Heart right ventricle (tissue), 16 donors: ENCODE measurements at regions not wholly inside any gene's neighbourhood (a gene's known extent, or its start where the extent isn't known, plus 50 kb on each side); places are given as distances from the start of the nearest gene placed in this dataset.
"Not testable (repeated sequence)": the region's sequence is repeated elsewhere in the genome, so short reads cannot be mapped to it uniquely, and the experiment has no call there.

Source experiments
- ATAC-seq, 8 donors: fragments of 200-7000 bp; cut with Tn5 transposase; one replicate each; pipeline ENCODE4 v1.9.1; 2020; ENCODE audit warnings: mild to moderate bottlenecking in 8 of 8, moderate library complexity in 8 of 8, moderate number of reproducible peaks in 1 of 8
- DNase-seq, 2 donors: peaks; one replicate each; pipeline ENCODE4 v3.0.0-alpha.2; 2020
- H3K27ac ChIP-seq, 10 donors: fragments of 200-600 bp; sonication (generic) in 2 of 10; one replicate each; pipeline versions ENCODE4 v1.5.0 to v1.8.0; 2020 to 2022; ENCODE audit warnings: mild to moderate bottlenecking in 3 of 10
- H3K27me3 ChIP-seq, 7 donors: fragments of 200-600 bp; one replicate each; pipeline ENCODE4 v1.8.0; 2021 to 2022; ENCODE audit warnings: mild to moderate bottlenecking in 2 of 7
- H3K36me3 ChIP-seq, 9 donors: fragments of 200-600 bp; sonication (generic) in 1 of 9; one replicate each; pipeline versions ENCODE4 v1.5.0 to v1.8.0; 2020 to 2022; ENCODE audit warnings: mild to moderate bottlenecking in 2 of 9
- H3K4me1 ChIP-seq, 9 donors: fragments of 200-600 bp; sonication (generic) in 1 of 9; one replicate each; pipeline versions ENCODE4 v1.5.0 to v1.8.0; 2020 to 2022; ENCODE audit warnings: mild to moderate bottlenecking in 4 of 9
- H3K4me3 ChIP-seq, 10 donors: fragments of 200-600 bp; sonication (generic) in 2 of 10; one replicate each; pipeline versions ENCODE4 v1.5.0 to v1.8.0; 2020 to 2022; ENCODE audit warnings: mild to moderate bottlenecking in 7 of 10, moderate library complexity in 2 of 10
- H3K9me3 ChIP-seq, 11 donors: fragments of 200-600 bp in 10 of 11; sonication (generic) in 2 of 11; one replicate each; pipeline versions ENCODE4 v1.5.0 to v1.8.0; 2013 to 2022; ENCODE audit warnings: mild to moderate bottlenecking in 2 of 11, control low read depth in 1 of 11, moderate library complexity in 1 of 11
- CTCF ChIP-seq, 9 donors: fragments of 200-600 bp; sonication (generic) in 2 of 9; IDR thresholded peaks; one replicate each; pipeline versions ENCODE4 v1.5.0 to v1.8.0; 2021 to 2022; ENCODE audit warnings: antibody characterized with exemption in 9 of 9, mild to moderate bottlenecking in 5 of 9, moderate library complexity in 1 of 9
- WGBS, 2 donors: extraction: QIAGEN DNeasy Blood & Tissue Kit; methylation state at CpG; one replicate each; pipeline ENCODE4 v1.1.7; 2013; ENCODE audit warnings: inconsistent platforms in 1 of 2; 5-methylcytosine and 5-hydroxymethylcytosine counted together
- intact Hi-C, 10 donors: fragments of 100-400 bp; cut with DNase I; formaldehyde crosslinking; loops; one replicate each; pipeline versions ENCODE4 v1.11.1 to v1.14.2; 2022
- donor health status: Arrhythmogenic right ventricular cardiomyopathy.
- donor health status: ischemic (EF 13 %, LVEDD 7.1; RV severe dilation, severe dysfunction).
- donor health status: healthy with polysubstance abuse.
- donor health status: DM: no; HTN: yes; CAD: no.
- donor health status: DM: no; HTN: no; CAD: no.
- donor health status: ischemic (EF 25% LVEDD 6.9; RV normal size, moderate dysfunction).
- donor health status: ischemic (EF 25% LVEDD 5.7; RV mildly dilated, moderate dysfunction).
- donor health status: healthy.
- donor health status: DM: yes; HTN: yes; CAD: no.
- donor health status: Ischemic cardiomyopathy.
- donor health status: ischemic (EF 35%, LVEDD 5.7; RV mildly dilated, moderate dysfunction).
- donor health status: nonischemic (EF 11% LVEDD 7.7; RV severe dilation, severe dysfunction).
- donor health status: DM: yes; HTN: yes; CAD: no.
- donor health status: PGD.
- donor health status: ischemic (EF 29% LVEDD 5.4; RV normal size, mild dysfunction).
- donor health status: nonischemic (EF 23%, LVEDD 6.1; RV moderate dilation, normal function).

- intact Hi-C loops: no loop called here
- no peak for TF ChIP-seq CTCF (IDR thresholded peaks at IDR 0.05)
These were observed 98.3 kb upstream of the GRIN2A start for GRCh38 chr16:10280262-10281170.

GRCh38 chr16:10282367-10282766 is 100.1 kb upstream of the GRIN2A start:
- intact Hi-C loops: no loop called here
- TF ChIP-seq CTCF (IDR thresholded peaks at IDR 0.05): no peak

More at GRCh38 chr16:10280262-10281170, 98.3 kb upstream of the GRIN2A start:
- WGBS, 2 donors: 52 to 54% methylated on average over 11 of the region's 11 CpGs
- Histone ChIP-seq H3K36me3 (no peaks in the 10 kb centered on the region), H3K9me3 (peaks cover 0 to 10% (median 3%) of the 10 kb centered on the region in 11 donors), H3K27ac (no peak overlapping the region), H3K27me3 (no peaks in the 10 kb centered on the region), H3K4me1 (no peaks in the 10 kb centered on the region), H3K4me3 (no peak overlapping the region)
- no peak for ATAC-seq
- no peak for DNase-seq

GRCh38 chr16:10283246-10283645 is 101.0 kb upstream of the GRIN2A start:
- DNase-seq, H3K4me3 ChIP-seq, H3K27me3 ChIP-seq, ATAC-seq, H3K9me3 ChIP-seq, intact Hi-C loops, H3K27ac ChIP-seq, H3K36me3 ChIP-seq, H3K4me1 ChIP-seq: not testable (repeated sequence)
- 75 to 82% methylated on average over 8 of the region's 8 CpGs for WGBS, 2 donors

More at GRCh38 chr16:10282367-10282766, 100.1 kb upstream of the GRIN2A start:
- Histone ChIP-seq H3K4me1 (no peaks in the 10 kb centered on the region), H3K27ac (no peak overlapping the region), H3K36me3 (no peaks in the 10 kb centered on the region), H3K9me3 (peaks cover 0 to 10% (median 3%) of the 10 kb centered on the region in 11 donors), H3K27me3 (no peaks in the 10 kb centered on the region), H3K4me3 (no peak overlapping the region)
- 42 to 50% methylated on average over 3 of the region's 3 CpGs for WGBS, 2 donors
- DNase-seq: no peak
- ATAC-seq: no peak

GRCh38 chr16:10290467-10291105 is 95.3 kb upstream of the ATF7IP2 start:
- H3K27me3 ChIP-seq, intact Hi-C loops, H3K36me3 ChIP-seq, ATAC-seq, H3K27ac ChIP-seq, DNase-seq, H3K4me1 ChIP-seq, H3K4me3 ChIP-seq: not testable (repeated sequence)
- WGBS, 2 donors: 88 to 93% methylated on average over 1 to 2 of the region's 2 CpGs
- peaks cover 0 to 20% (median 0%) of the 10 kb centered on the region in 11 donors for H3K9me3 ChIP-seq

- H3K4me3 ChIP-seq, intact Hi-C loops, H3K27ac ChIP-seq, DNase-seq, H3K27me3 ChIP-seq, H3K4me1 ChIP-seq, H3K36me3 ChIP-seq, ATAC-seq: not testable (repeated sequence)
- peaks cover 0 to 20% (median 0%) of the 10 kb centered on the region in 11 donors for H3K9me3 ChIP-seq
- WGBS, 2 donors: 82 to 97% methylated on average over 8 to 9 of the region's 9 CpGs
These were observed 93.7 kb upstream of the ATF7IP2 start for GRCh38 chr16:10292197-10292596.

- 75 to 76% methylated on average over 5 of the region's 5 CpGs for WGBS, 2 donors
- H3K4me3 ChIP-seq, H3K27ac ChIP-seq, H3K36me3 ChIP-seq, intact Hi-C loops, DNase-seq, H3K4me1 ChIP-seq, ATAC-seq, H3K27me3 ChIP-seq: not testable (repeated sequence)
- peaks cover 0 to 20% (median 0%) of the 10 kb centered on the region in 11 donors for H3K9me3 ChIP-seq
These were observed 92.9 kb upstream of the ATF7IP2 start for GRCh38 chr16:10292976-10293375.

GRCh38 chr16:10294153-10294552 is 91.7 kb upstream of the ATF7IP2 start:
- peaks cover 0 to 20% (median 0%) of the 10 kb centered on the region in 11 donors for H3K9me3 ChIP-seq
- intact Hi-C loops, ATAC-seq, H3K4me1 ChIP-seq, H3K4me3 ChIP-seq, H3K27me3 ChIP-seq, H3K27ac ChIP-seq, H3K36me3 ChIP-seq, DNase-seq: not testable (repeated sequence)
- 83 to 84% methylated on average over 3 of the region's 3 CpGs for WGBS, 2 donors
